Ishikawa (cell line): ENCODE measurements at regions not wholly inside any gene's neighbourhood (a gene's known extent, or its start where the extent isn't known, plus 50 kb on each side); places are given as distances from the start of the nearest gene placed in this dataset.

Experiments
- CEBPB ChIP-seq: IDR thresholded peaks from 2 replicates; pipeline ENCODE4 v1.6.1; 2012
- CREB1 ChIP-seq: IDR thresholded peaks from 2 replicates; pipeline ENCODE4 v1.6.1; 2012; ENCODE audit warnings: low read depth
- EGR1 ChIP-seq: IDR thresholded peaks from 2 replicates; pipeline ENCODE4 v1.6.1; 2012
- EP300 ChIP-seq: IDR thresholded peaks from 2 replicates; pipeline ENCODE4 v1.6.1; 2012; ENCODE audit warnings: borderline replicate concordance
- FOXM1 ChIP-seq: IDR thresholded peaks from 2 replicates; pipeline ENCODE4 v1.6.1; 2012; ENCODE audit warnings: low read depth, borderline replicate concordance
- MAX ChIP-seq: IDR thresholded peaks from 2 replicates; pipeline ENCODE4 v1.6.1; 2012
- NFIC ChIP-seq: IDR thresholded peaks from 2 replicates; pipeline ENCODE4 v1.6.1; 2012
- RAD21 ChIP-seq: IDR thresholded peaks from 2 replicates; pipeline ENCODE4 v1.6.1; 2012; ENCODE audit warnings: low read depth
- REST ChIP-seq: IDR thresholded peaks from 2 replicates; pipeline ENCODE4 v1.6.1; 2012; ENCODE audit warnings: low read depth, mild to moderate bottlenecking
- TAF1 ChIP-seq: IDR thresholded peaks from 2 replicates; pipeline ENCODE4 v1.6.1; 2012; ENCODE audit warnings: low read depth, mild to moderate bottlenecking
- TCF12 ChIP-seq: IDR thresholded peaks from 2 replicates; pipeline ENCODE4 v1.6.1; 2012; ENCODE audit warnings: low read depth
- TEAD4 ChIP-seq: IDR thresholded peaks from 2 replicates; pipeline ENCODE4 v1.6.1; 2012
- USF1 ChIP-seq: IDR thresholded peaks from 2 replicates; pipeline ENCODE4 v1.6.1; 2012
- YY1 ChIP-seq: IDR thresholded peaks from 2 replicates; pipeline ENCODE4 v1.6.1; 2012; ENCODE audit warnings: low read depth
- ZBTB7A ChIP-seq: IDR thresholded peaks from 2 replicates; pipeline ENCODE4 v1.6.1; 2012; ENCODE audit warnings: low read depth

- TF ChIP-seq USF1, result no peak
- TF ChIP-seq EP300, result no peak
These were observed 86.7 kb upstream of the POU3F1 start for GRCh38 chr1:38133304-38133703.

- TF ChIP-seq CREB1, result no peak
- TF ChIP-seq NFIC, result no peak
- TF ChIP-seq EGR1, result no peak
- TF ChIP-seq RAD21, result no peak
- TF ChIP-seq ZBTB7A, result no peak
- TF ChIP-seq TEAD4, result no peak
- TF ChIP-seq YY1, result no peak
- no peak for TF ChIP-seq CEBPB
- no peak for TF ChIP-seq REST
- TF ChIP-seq TAF1, result no peak
- no peak for TF ChIP-seq TCF12
- no peak for TF ChIP-seq USF1
- no peak for TF ChIP-seq EP300
- no peak for TF ChIP-seq MAX
These were observed 86.1 kb upstream of the POU3F1 start for GRCh38 chr1:38132681-38133080.

- no peak for TF ChIP-seq REST
- no peak for TF ChIP-seq USF1
- no peak for TF ChIP-seq FOXM1
- no peak for TF ChIP-seq TEAD4
- TF ChIP-seq CEBPB, result no peak
- TF ChIP-seq EP300, result no peak
- no peak for TF ChIP-seq NFIC
- no peak for TF ChIP-seq MAX
- no peak for TF ChIP-seq RAD21
- no peak for TF ChIP-seq YY1
- TF ChIP-seq TAF1, result no peak
- TF ChIP-seq ZBTB7A, result no peak
- TF ChIP-seq EGR1, result no peak
- TF ChIP-seq TCF12, result no peak
- TF ChIP-seq CREB1, result no peak
These were observed 84.5 kb upstream of the POU3F1 start for GRCh38 chr1:38131024-38131585.

GRCh38 chr1:38129971-38130370, 83.4 kb upstream of the POU3F1 start:
- TF ChIP-seq CEBPB (no peak), RAD21 (no peak), USF1 (no peak), CREB1 (no peak), ZBTB7A (no peak), NFIC (no peak)

GRCh38 chr1:38129473-38129872, 82.9 kb upstream of the POU3F1 start:
- TF ChIP-seq NFIC (no peak), TEAD4 (no peak), CREB1 (no peak), EP300 (no peak), CEBPB (no peak), FOXM1 (no peak)

GRCh38 chr1:38128926-38129453, 82.4 kb upstream of the POU3F1 start:
- no peak for TF ChIP-seq TEAD4
- TF ChIP-seq FOXM1, result no peak
- no peak for TF ChIP-seq EP300
- TF ChIP-seq REST, result no peak
- TF ChIP-seq CEBPB, result no peak
- TF ChIP-seq ZBTB7A, result no peak
- TF ChIP-seq RAD21, result no peak
- no peak for TF ChIP-seq TCF12
- TF ChIP-seq NFIC, result no peak
- TF ChIP-seq CREB1, result no peak
